A673 (cell line): ENCODE measurements at regions not wholly inside any gene's neighbourhood (a gene's known extent, or its start where the extent isn't known, plus 50 kb on each side); places are given as distances from the start of the nearest gene placed in this dataset.

Experiments used
- BruUV-seq: library from RNA; stranded (reverse); fragments of 400-500 nt; replicated peaks from 2 replicates; lab custom pipeline; 2021; lab: Mats Ljungman, UMichigan
- CTCF ChIA-PET: fragments of 300-600 bp; sonication (Branson Sonifier 250); formaldehyde crosslinking; loops from one replicate; lab custom pipeline; 2022; ENCODE audit warnings: antibody characterized with exemption; lab: Charles Lee
- POLR2A ChIA-PET: fragments of 300-600 bp; sonication (Branson Sonifier 250); formaldehyde crosslinking; loops from one replicate; lab custom pipeline; 2022; ENCODE audit warnings: antibody characterized with exemption; ENCODE audit not compliant: low non-redundant PET; lab: Charles Lee
- DNase-seq: peaks from one replicate; pipeline ENCODE4 v3.0.0-alpha.2; 2015; ENCODE audit warnings: low spot score
- H3K27ac ChIP-seq: fragments of 200-600 bp; sonication (generic); 2 replicates; pipeline ENCODE4 v1.5.1; 2016; ENCODE audit warnings: mixed run types, low read depth, mild to moderate bottlenecking, mixed read lengths, antibody characterized with exemption, low read length; ENCODE audit not compliant: poor library complexity, severe bottlenecking
- H3K27me3 ChIP-seq: fragments of 200-600 bp; sonication (generic); replicated peaks from 2 replicates; pipeline ENCODE4 v1.6.1; 2017; ENCODE audit warnings: mixed run types, low read depth, mild to moderate bottlenecking, mixed read lengths, antibody characterized with exemption, low read length; ENCODE audit not compliant: insufficient read depth, poor library complexity
- H3K36me3 ChIP-seq: fragments of 200-600 bp; sonication (generic); 2 replicates; pipeline ENCODE4 v1.6.1; 2016; ENCODE audit warnings: mixed run types, mild to moderate bottlenecking, mixed read lengths, antibody characterized with exemption, low read length; ENCODE audit not compliant: insufficient read depth, poor library complexity, severe bottlenecking
- H3K4me1 ChIP-seq: fragments of 200-600 bp; sonication (generic); 2 replicates; pipeline ENCODE4 v1.6.1; 2017; ENCODE audit warnings: mixed run types, mild to moderate bottlenecking, mixed read lengths, antibody characterized with exemption, low read length; ENCODE audit not compliant: insufficient read depth, poor library complexity, severe bottlenecking
- H3K4me3 ChIP-seq: fragments of 200-600 bp; sonication (generic); 2 replicates; pipeline ENCODE4 v1.5.1; 2016; ENCODE audit warnings: low read depth, mixed run types, mild to moderate bottlenecking, mixed read lengths, low read length; ENCODE audit not compliant: poor library complexity, severe bottlenecking
- H3K9me3 ChIP-seq: fragments of 200-600 bp; sonication (generic); 2 replicates; pipeline ENCODE4 v1.6.1; 2016; ENCODE audit warnings: mixed run types, low read depth, mild to moderate bottlenecking, mixed read lengths, antibody characterized with exemption, low read length; ENCODE audit not compliant: poor library complexity, severe bottlenecking
- CTCF ChIP-seq: fragments of 300-800, 200-600 bp; sonication (generic); conservative IDR thresholded peaks from 2 replicates; pipeline ENCODE4 v1.5.1; 2017; ENCODE audit warnings: low read depth, mild to moderate bottlenecking, antibody characterized with exemption, low read length, moderate library complexity, mixed read lengths
- EZH2 ChIP-seq: fragments of 200-600 bp; sonication (generic); IDR thresholded peaks from 2 replicates; pipeline ENCODE4 v1.6.1; 2017; ENCODE audit warnings: borderline replicate concordance, low read depth, mild to moderate bottlenecking, mixed read lengths, antibody characterized with exemption, low read length; ENCODE audit not compliant: poor library complexity, severe bottlenecking
- intact Hi-C: fragments of 100-400 bp; cut with micrococcal nuclease; formaldehyde crosslinking; loops from one replicate; pipeline ENCODE4 v1.10.0; 2022; ENCODE audit not compliant: unreplicated experiment

GRCh38 chr15:35308802-35309201 is 223.7 kb upstream of the NANOGP8 start:
- no peak for TF ChIP-seq CTCF
- no peak for TF ChIP-seq EZH2
- Histone ChIP-seq H3K4me3 (no peak overlapping the region), H3K9me3 (no peaks in the 10 kb centered on the region), H3K27me3 (no peaks in the 10 kb centered on the region), H3K4me1 (peaks cover 30% of the 10 kb centered on the region), H3K36me3 (no peaks in the 10 kb centered on the region), H3K27ac (no peak overlapping the region)
- ChIA-PET CTCF (no interaction called here), POLR2A (no interaction called here)
- no peak for DNase-seq
- intact Hi-C loops: no loop called here
- no TSS peak for BruUV-seq

GRCh38 chr15:35307676-35308075 is 222.6 kb upstream of the NANOGP8 start:
- POLR2A ChIA-PET: no interaction called here
- no peaks in the 10 kb centered on the region for H3K9me3 ChIP-seq
- H3K27me3 ChIP-seq: no peaks in the 10 kb centered on the region
- intact Hi-C loops: no loop called here
- H3K4me3 ChIP-seq: no peak overlapping the region
- no peak for DNase-seq
- H3K4me1 ChIP-seq: peaks cover 30% of the 10 kb centered on the region
- no peaks in the 10 kb centered on the region for H3K36me3 ChIP-seq
- BruUV-seq: no TSS peak
- CTCF ChIA-PET: no interaction called here
- TF ChIP-seq CTCF: no peak
- no peak for TF ChIP-seq EZH2
- no peak overlapping the region for H3K27ac ChIP-seq

- CTCF ChIA-PET: no interaction called here
- no peaks in the 10 kb centered on the region for H3K36me3 ChIP-seq
Observed at GRCh38 chr15:35307026-35307425, 221.9 kb upstream of the NANOGP8 start.

More at GRCh38 chr15:35307026-35307425, 221.9 kb upstream of the NANOGP8 start:
- Histone ChIP-seq H3K27me3 (no peaks in the 10 kb centered on the region), H3K4me3 (no peak overlapping the region), H3K27ac (no peak overlapping the region), H3K4me1 (peaks cover 30% of the 10 kb centered on the region), H3K9me3 (no peaks in the 10 kb centered on the region)
- intact Hi-C loops: no loop called here
- no peak for TF ChIP-seq CTCF
- no peak for TF ChIP-seq EZH2
- POLR2A ChIA-PET: no interaction called here
- DNase-seq: no peak
- no TSS peak for BruUV-seq
